CD4-positive, CD25-positive, alpha-beta regulatory T cell (primary cell): ENCODE measurements at regions not wholly inside any gene's neighbourhood (a gene's known extent, or its start where the extent isn't known, plus 50 kb on each side); places are given as distances from the start of the nearest gene placed in this dataset.
A peak's percentile ranks its signal among the peaks of the same experiment; 100 is the strongest.
"Not testable (repeated sequence)": the region's sequence is repeated elsewhere in the genome, so short reads cannot be mapped to it uniquely, and the experiment has no call there.

ENCODE experiments used
- ATAC-seq, 2 donors: fragments of 150-1000 bp; cut with Tn5 transposase; one replicate each; pipeline ENCODE4 v1.10.0; 2021; ENCODE audit warnings: low read depth in 2 of 2, moderate number of reproducible peaks in 2 of 2, moderate library complexity in 1 of 2
- DNase-seq, 3 donors: peaks; one replicate each; pipeline versions ENCODE4 v3.0.0 to v3.0.0-alpha.2; 2012 to 2022; ENCODE audit warnings: mixed read lengths in 1 of 3
- H3K27ac ChIP-seq: one replicate; pipeline ENCODE4 v1.7.0; 2013; ENCODE audit warnings: mild to moderate bottlenecking, low read length; ENCODE audit not compliant: insufficient read depth, poor library complexity, severe bottlenecking
- H3K27me3 ChIP-seq: one replicate; pipeline ENCODE4 v1.7.0; 2013; ENCODE audit warnings: low read length; ENCODE audit not compliant: control insufficient read depth, insufficient read depth
- H3K36me3 ChIP-seq: one replicate; pipeline ENCODE4 v1.7.0; 2013; ENCODE audit warnings: mild to moderate bottlenecking, low read length, moderate library complexity; ENCODE audit not compliant: control insufficient read depth, insufficient read depth
- H3K4me1 ChIP-seq: 2 replicates; pipeline ENCODE4 v1.7.0; 2013; ENCODE audit warnings: mild to moderate bottlenecking, low read length; ENCODE audit not compliant: insufficient read depth, control insufficient read depth, poor library complexity, severe bottlenecking
- H3K4me3 ChIP-seq: one replicate; pipeline ENCODE4 v1.7.0; 2013; ENCODE audit warnings: low read depth, mild to moderate bottlenecking, low read length, moderate library complexity
- H3K9me3 ChIP-seq, 2 experiments: 1 replicate in 1 of 2; 2 replicates in 1 of 2; pipeline ENCODE4 v1.7.0; 2013; ENCODE audit warnings: low read length in 2 of 2, mild to moderate bottlenecking in 1 of 2, moderate library complexity in 1 of 2; ENCODE audit not compliant: control insufficient read depth in 2 of 2
- H3K27ac Mint-ChIP-seq, 3 donors: one replicate each; pipeline ENCODE4 v1.8.0; 2020 to 2022; ENCODE audit warnings: mild to moderate bottlenecking in 3 of 3, mixed read lengths in 3 of 3, moderate library complexity in 2 of 3
- H3K27me3 Mint-ChIP-seq: one replicate; pipeline ENCODE4 v1.8.0; 2022; ENCODE audit warnings: mild to moderate bottlenecking, mixed read lengths
- H3K36me3 Mint-ChIP-seq: one replicate; pipeline ENCODE4 v1.8.0; 2020; ENCODE audit warnings: mixed read lengths
- H3K4me1 Mint-ChIP-seq, 4 donors: one replicate each; pipeline ENCODE4 v1.8.0; 2020 to 2022; ENCODE audit warnings: mixed read lengths in 4 of 4, mild to moderate bottlenecking in 1 of 4
- H3K4me3 Mint-ChIP-seq, 4 donors: one replicate each; pipeline ENCODE4 v1.8.0; 2020 to 2022; ENCODE audit warnings: mild to moderate bottlenecking in 4 of 4, mixed read lengths in 4 of 4, moderate library complexity in 3 of 4
- H3K9me3 Mint-ChIP-seq, 7 donors: one replicate each; pipeline ENCODE4 v1.8.0; 2020 to 2022; ENCODE audit warnings: mixed read lengths in 7 of 7, mild to moderate bottlenecking in 3 of 7, moderate library complexity in 2 of 7

- H3K27ac ChIP-seq, result no peak overlapping the region
- peaks cover 0 to 11% (median 2%) of the 10 kb centered on the region in 7 donors for H3K9me3 Mint-ChIP-seq
- DNase-seq, result no peak
Observed at GRCh38 chrX:1833656-1834360, 218.9 kb downstream of the ASMT start.

DNA sequence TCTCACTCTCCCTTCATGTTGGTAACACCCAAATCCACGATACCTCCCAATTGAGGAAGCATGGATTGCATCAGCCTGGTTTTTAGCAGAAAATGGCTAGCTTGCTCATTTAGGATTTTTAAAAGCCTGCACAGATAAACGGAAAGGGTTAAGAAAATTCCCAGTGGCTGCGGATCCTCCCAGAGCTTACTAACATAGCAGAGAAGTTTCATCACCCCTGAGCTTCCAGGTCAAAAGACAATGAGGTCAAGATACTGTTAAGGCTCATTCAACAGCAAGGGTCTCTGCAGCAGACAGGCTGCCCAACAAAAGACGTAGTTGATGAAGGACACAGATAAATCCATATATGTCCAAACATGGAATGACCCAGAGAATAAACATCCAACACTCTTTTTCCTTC, 220.2 kb downstream of the ASMT start:
- Mint-ChIP-seq H3K27me3 (peaks cover 4% of the 10 kb centered on the region), H3K36me3 (peaks cover under 1% of the 10 kb centered on the region), H3K27ac (no peak overlapping the region), H3K9me3 (peaks cover 0 to 11% (median 2%) of the 10 kb centered on the region in 7 donors), H3K4me1 (no peaks in the 10 kb centered on the region), H3K4me3 (no peak overlapping the region)
- H3K4me1 ChIP-seq, result no peaks in the 10 kb centered on the region
- H3K4me3 ChIP-seq, result no peak overlapping the region
- DNase-seq (no peak), ATAC-seq (no peak)
- no peaks in the 10 kb centered on the region for H3K36me3 ChIP-seq
- no peak overlapping the region for H3K27ac ChIP-seq
- H3K9me3 ChIP-seq, result no peaks in the 10 kb centered on the region
- H3K27me3 ChIP-seq, result no peaks in the 10 kb centered on the region

More at GRCh38 chrX:1833656-1834360, 218.9 kb downstream of the ASMT start:
- Histone ChIP-seq H3K4me3 (no peak overlapping the region), H3K4me1 (no peaks in the 10 kb centered on the region), H3K36me3 (no peaks in the 10 kb centered on the region), H3K9me3 (no peaks in the 10 kb centered on the region), H3K27me3 (no peaks in the 10 kb centered on the region)
- Mint-ChIP-seq H3K27me3 (peaks cover 4% of the 10 kb centered on the region), H3K27ac (peak overlapping the region in 1 of 3 donors; percentile 53), H3K36me3 (no peaks in the 10 kb centered on the region), H3K4me1 (no peaks in the 10 kb centered on the region), H3K4me3 (no peak overlapping the region)
- ATAC-seq, result no peak

GRCh38 chrX:1836683-1837082, 221.8 kb downstream of the ASMT start:
- H3K27me3 ChIP-seq, result no peaks in the 10 kb centered on the region
- no peak overlapping the region for H3K27ac ChIP-seq
- H3K36me3 ChIP-seq, result no peaks in the 10 kb centered on the region
- H3K9me3 ChIP-seq, result no peaks in the 10 kb centered on the region
- H3K4me3 Mint-ChIP-seq, result no peak overlapping the region
- H3K36me3 Mint-ChIP-seq, result peaks cover 3% of the 10 kb centered on the region
- no peaks in the 10 kb centered on the region for H3K4me1 ChIP-seq
- peaks cover 0 to 15% (median 4%) of the 10 kb centered on the region in 7 donors for H3K9me3 Mint-ChIP-seq
- ATAC-seq (no peak), DNase-seq (no peak)
- no peak overlapping the region for H3K27ac Mint-ChIP-seq
- H3K27me3 Mint-ChIP-seq, result peaks cover 4% of the 10 kb centered on the region
- no peaks in the 10 kb centered on the region for H3K4me1 Mint-ChIP-seq
- H3K4me3 ChIP-seq, result no peak overlapping the region

- H3K9me3 Mint-ChIP-seq, result peaks cover 0 to 9% (median 2%) of the 10 kb centered on the region in 7 donors
- H3K27me3 Mint-ChIP-seq, result no peaks in the 10 kb centered on the region
- H3K9me3 ChIP-seq, result no peaks in the 10 kb centered on the region
- H3K4me1 Mint-ChIP-seq, result no peaks in the 10 kb centered on the region
- H3K36me3 ChIP-seq, result no peaks in the 10 kb centered on the region
- H3K27ac ChIP-seq, result no peak overlapping the region
- H3K4me3 ChIP-seq, result no peak overlapping the region
- no peaks in the 10 kb centered on the region for H3K4me1 ChIP-seq
- H3K27me3 ChIP-seq, result no peaks in the 10 kb centered on the region
- ATAC-seq (no peak), DNase-seq (no peak)
- no peak overlapping the region for H3K4me3 Mint-ChIP-seq
- H3K36me3 Mint-ChIP-seq, result peaks cover 3% of the 10 kb centered on the region
- no peak overlapping the region for H3K27ac Mint-ChIP-seq
Observed at GRCh38 chrX:1841746-1842145, 226.9 kb downstream of the ASMT start.

- not testable (repeated sequence) for H3K4me1 ChIP-seq, H3K4me3 ChIP-seq, H3K4me3 Mint-ChIP-seq, H3K36me3 Mint-ChIP-seq, H3K4me1 Mint-ChIP-seq, H3K27ac Mint-ChIP-seq, H3K27me3 ChIP-seq, H3K36me3 ChIP-seq, ATAC-seq, DNase-seq, H3K27ac ChIP-seq, H3K9me3 Mint-ChIP-seq, H3K27me3 Mint-ChIP-seq, H3K9me3 ChIP-seq
Observed at GRCh38 chrX:1847000-1847399, 232.1 kb downstream of the ASMT start.

DNA sequence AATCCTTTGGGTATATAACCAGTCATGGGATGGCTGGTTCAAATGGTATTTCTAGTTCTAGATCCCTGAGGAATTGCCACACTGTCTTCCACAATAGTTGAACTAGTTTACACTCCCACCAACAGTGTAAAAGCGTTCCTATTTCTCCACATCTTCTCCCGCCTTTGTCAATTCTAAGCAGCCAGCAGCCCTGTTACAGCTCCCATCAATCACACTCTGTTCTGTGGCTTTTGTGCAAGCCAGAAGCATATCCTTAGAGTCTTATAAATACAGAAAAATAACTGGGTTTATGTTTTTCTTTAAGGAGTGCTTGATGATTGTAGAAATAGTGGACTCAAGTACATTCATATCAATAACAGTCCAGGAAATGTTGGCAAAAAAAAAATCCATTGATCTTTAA, 232.9 kb downstream of the ASMT start:
- H3K4me1 Mint-ChIP-seq, H3K36me3 ChIP-seq, H3K27ac ChIP-seq, DNase-seq, H3K4me3 ChIP-seq, H3K27ac Mint-ChIP-seq, H3K9me3 Mint-ChIP-seq, H3K36me3 Mint-ChIP-seq, H3K4me3 Mint-ChIP-seq, ATAC-seq, H3K4me1 ChIP-seq, H3K9me3 ChIP-seq, H3K27me3 Mint-ChIP-seq, H3K27me3 ChIP-seq: not testable (repeated sequence)

DNA sequence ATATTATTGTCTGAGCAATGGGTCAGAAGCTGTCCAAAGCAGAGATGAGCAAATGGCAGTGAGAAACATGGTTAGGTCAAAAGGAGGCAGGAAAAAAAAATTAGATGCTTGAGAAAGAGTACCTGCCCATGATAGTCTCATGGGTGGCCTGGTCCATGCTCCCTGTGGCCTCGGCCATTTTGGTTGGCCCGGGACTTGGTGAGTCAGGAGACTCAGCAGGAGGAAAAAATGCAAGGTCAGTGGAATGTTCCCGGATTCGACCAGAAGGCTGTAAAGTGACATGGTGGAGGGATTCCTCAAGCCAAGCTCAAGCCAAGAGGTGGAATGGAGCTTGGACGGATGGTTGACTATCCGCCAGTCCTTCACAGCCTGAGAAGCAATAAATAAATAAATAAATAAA, 236.7 kb downstream of the ASMT start:
- ATAC-seq (no peak), DNase-seq (no peak)
- Histone ChIP-seq H3K4me1 (no peaks in the 10 kb centered on the region), H3K9me3 (no peaks in the 10 kb centered on the region), H3K4me3 (no peak overlapping the region), H3K27ac (no peak overlapping the region), H3K27me3 (no peaks in the 10 kb centered on the region), H3K36me3 (no peaks in the 10 kb centered on the region)
- Mint-ChIP-seq H3K27ac (no peak overlapping the region), H3K27me3 (peaks cover 4% of the 10 kb centered on the region), H3K9me3 (peaks cover 0 to 7% (median 0%) of the 10 kb centered on the region in 7 donors), H3K4me3 (no peak overlapping the region), H3K36me3 (no peaks in the 10 kb centered on the region), H3K4me1 (no peaks in the 10 kb centered on the region)

DNA sequence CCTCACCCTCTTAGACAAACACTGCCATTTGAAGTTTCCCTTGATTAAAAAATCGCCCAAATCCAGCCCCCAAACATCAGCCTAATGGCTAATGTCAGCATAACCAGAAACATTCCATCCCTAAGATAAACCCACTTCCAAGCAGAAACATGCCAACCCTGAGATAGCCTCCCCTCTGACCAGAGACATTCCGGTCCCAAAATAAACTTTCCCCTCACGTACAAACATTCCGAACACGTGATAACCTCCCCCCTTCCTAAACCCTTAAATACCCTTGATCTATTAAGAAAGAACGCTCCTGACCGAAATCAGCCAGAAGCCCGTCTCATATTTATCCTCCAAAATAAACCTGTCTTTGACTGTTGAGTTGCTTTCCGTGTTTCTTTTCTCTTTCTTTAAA, 237.2 kb downstream of the ASMT start:
- H3K4me1 ChIP-seq, result no peaks in the 10 kb centered on the region
- no peak overlapping the region for H3K27ac ChIP-seq
- no peak overlapping the region for H3K4me3 ChIP-seq
- H3K27me3 ChIP-seq, result no peaks in the 10 kb centered on the region
- H3K9me3 Mint-ChIP-seq, result peaks cover 0 to 7% (median 0%) of the 10 kb centered on the region in 7 donors
- no peaks in the 10 kb centered on the region for H3K36me3 Mint-ChIP-seq
- no peaks in the 10 kb centered on the region for H3K36me3 ChIP-seq
- H3K4me1 Mint-ChIP-seq, result no peaks in the 10 kb centered on the region
- DNase-seq (no peak), ATAC-seq (no peak)
- H3K27me3 Mint-ChIP-seq, result peaks cover 4% of the 10 kb centered on the region
- H3K27ac Mint-ChIP-seq, result no peak overlapping the region
- no peaks in the 10 kb centered on the region for H3K9me3 ChIP-seq
- no peak overlapping the region for H3K4me3 Mint-ChIP-seq
